Neuron (in vitro differentiated cells): ENCODE measurements at regions not wholly inside any gene's neighbourhood (a gene's known extent, or its start where the extent isn't known, plus 50 kb on each side); places are given as distances from the start of the nearest gene placed in this dataset.

Experiments used
- H2AFZ ChIP-seq: one replicate; pipeline ENCODE4 v1.6.1; 2013; ENCODE audit warnings: low read depth, mild to moderate bottlenecking, inconsistent platforms, low read length, moderate library complexity
- H3K27me3 ChIP-seq: one replicate; pipeline ENCODE4 v1.6.1; 2013; ENCODE audit warnings: low read length; ENCODE audit not compliant: insufficient read depth
- H3K36me3 ChIP-seq: one replicate; pipeline ENCODE4 v1.6.1; 2013; ENCODE audit warnings: low read length; ENCODE audit not compliant: insufficient read depth
- H3K4me1 ChIP-seq: one replicate; pipeline ENCODE4 v1.6.1; 2013; ENCODE audit warnings: low read length; ENCODE audit not compliant: insufficient read depth
- H3K4me3 ChIP-seq: 2 replicates; pipeline ENCODE4 v1.5.1; 2013; ENCODE audit warnings: mild to moderate bottlenecking, low read length, moderate library complexity
- H3K9me3 ChIP-seq: one replicate; pipeline ENCODE4 v1.6.1; 2013; ENCODE audit warnings: low read length

GRCh38 chr16:59391617-59392364 is 657.7 kb upstream of the GOT2 start:
- H3K9me3 ChIP-seq, result no peaks in the 10 kb centered on the region
- H3K36me3 ChIP-seq, result no peaks in the 10 kb centered on the region
- no peaks in the 10 kb centered on the region for H3K4me1 ChIP-seq
- no peaks in the 10 kb centered on the region for H3K27me3 ChIP-seq
- H2AFZ ChIP-seq, result no peak overlapping the region
- no peak overlapping the region for H3K4me3 ChIP-seq

GRCh38 chr16:59385959-59386358 is 651.8 kb upstream of the GOT2 start:
- H3K36me3 ChIP-seq, result no peaks in the 10 kb centered on the region
- H3K4me3 ChIP-seq, result no peak overlapping the region
- no peaks in the 10 kb centered on the region for H3K9me3 ChIP-seq
- H2AFZ ChIP-seq, result no peak overlapping the region
- H3K27me3 ChIP-seq, result no peaks in the 10 kb centered on the region
- H3K4me1 ChIP-seq, result no peaks in the 10 kb centered on the region

GRCh38 chr16:59385491-59385890 is 651.4 kb upstream of the GOT2 start:
- H3K9me3 ChIP-seq, result no peaks in the 10 kb centered on the region
- no peaks in the 10 kb centered on the region for H3K36me3 ChIP-seq
- no peaks in the 10 kb centered on the region for H3K27me3 ChIP-seq
- no peak overlapping the region for H3K4me3 ChIP-seq
- H2AFZ ChIP-seq, result no peak overlapping the region
- H3K4me1 ChIP-seq, result no peaks in the 10 kb centered on the region

- H3K4me1 ChIP-seq, result no peaks in the 10 kb centered on the region
- H3K4me3 ChIP-seq, result no peak overlapping the region
- H3K27me3 ChIP-seq, result no peaks in the 10 kb centered on the region
- no peaks in the 10 kb centered on the region for H3K9me3 ChIP-seq
- no peak overlapping the region for H2AFZ ChIP-seq
- H3K36me3 ChIP-seq, result no peaks in the 10 kb centered on the region
These were observed 639.5 kb upstream of the GOT2 start for GRCh38 chr16:59373632-59374031.

GRCh38 chr16:59370717-59371116 is 636.6 kb upstream of the GOT2 start:
- Histone ChIP-seq H2AFZ (no peak overlapping the region), H3K4me1 (no peaks in the 10 kb centered on the region), H3K9me3 (no peaks in the 10 kb centered on the region), H3K4me3 (no peak overlapping the region), H3K36me3 (no peaks in the 10 kb centered on the region), H3K27me3 (no peaks in the 10 kb centered on the region)

- Histone ChIP-seq H2AFZ (no peak overlapping the region), H3K4me1 (no peaks in the 10 kb centered on the region), H3K4me3 (no peak overlapping the region), H3K27me3 (no peaks in the 10 kb centered on the region), H3K36me3 (no peaks in the 10 kb centered on the region), H3K9me3 (no peaks in the 10 kb centered on the region)
These were observed 635.4 kb upstream of the GOT2 start for GRCh38 chr16:59369523-59369922.

GRCh38 chr16:59368586-59368985 is 634.5 kb upstream of the GOT2 start:
- H3K9me3 ChIP-seq, result no peaks in the 10 kb centered on the region
- no peaks in the 10 kb centered on the region for H3K27me3 ChIP-seq
- no peak overlapping the region for H3K4me3 ChIP-seq
- H3K4me1 ChIP-seq, result no peaks in the 10 kb centered on the region
- no peaks in the 10 kb centered on the region for H3K36me3 ChIP-seq
- H2AFZ ChIP-seq, result no peak overlapping the region

- no peaks in the 10 kb centered on the region for H3K4me1 ChIP-seq
- no peaks in the 10 kb centered on the region for H3K9me3 ChIP-seq
- H3K4me3 ChIP-seq, result no peak overlapping the region
- no peak overlapping the region for H2AFZ ChIP-seq
- no peaks in the 10 kb centered on the region for H3K36me3 ChIP-seq
- H3K27me3 ChIP-seq, result no peaks in the 10 kb centered on the region
These were observed 622.6 kb upstream of the GOT2 start for GRCh38 chr16:59356709-59357108.

- Histone ChIP-seq H3K9me3 (no peaks in the 10 kb centered on the region), H2AFZ (no peak overlapping the region), H3K4me3 (no peak overlapping the region), H3K4me1 (no peaks in the 10 kb centered on the region), H3K27me3 (no peaks in the 10 kb centered on the region), H3K36me3 (no peaks in the 10 kb centered on the region)
These were observed 622.0 kb upstream of the GOT2 start for GRCh38 chr16:59356144-59356543.

GRCh38 chr16:59355704-59356103 is 621.6 kb upstream of the GOT2 start:
- Histone ChIP-seq H3K9me3 (no peaks in the 10 kb centered on the region), H3K4me1 (no peaks in the 10 kb centered on the region), H3K4me3 (no peak overlapping the region), H3K27me3 (no peaks in the 10 kb centered on the region), H3K36me3 (no peaks in the 10 kb centered on the region), H2AFZ (no peak overlapping the region)

- no peak overlapping the region for H2AFZ ChIP-seq
- H3K4me3 ChIP-seq, result no peak overlapping the region
- H3K27me3 ChIP-seq, result no peaks in the 10 kb centered on the region
- no peaks in the 10 kb centered on the region for H3K4me1 ChIP-seq
- no peaks in the 10 kb centered on the region for H3K36me3 ChIP-seq
- H3K9me3 ChIP-seq, result no peaks in the 10 kb centered on the region
These were observed 617.3 kb upstream of the GOT2 start for GRCh38 chr16:59351305-59351903.

- Histone ChIP-seq H3K36me3 (no peaks in the 10 kb centered on the region), H3K4me1 (no peaks in the 10 kb centered on the region), H3K4me3 (no peak overlapping the region), H2AFZ (no peak overlapping the region), H3K9me3 (no peaks in the 10 kb centered on the region), H3K27me3 (no peaks in the 10 kb centered on the region)
These were observed 616.6 kb upstream of the GOT2 start for GRCh38 chr16:59350670-59351069.

GRCh38 chr16:59342669-59343068 is 608.6 kb upstream of the GOT2 start:
- no peaks in the 10 kb centered on the region for H3K4me1 ChIP-seq
- no peaks in the 10 kb centered on the region for H3K27me3 ChIP-seq

GRCh38 chr16:59341368-59341767 is 607.3 kb upstream of the GOT2 start:
- no peaks in the 10 kb centered on the region for H3K36me3 ChIP-seq
- H2AFZ ChIP-seq, result no peak overlapping the region
- H3K4me3 ChIP-seq, result no peak overlapping the region
- H3K9me3 ChIP-seq, result no peaks in the 10 kb centered on the region
- H3K4me1 ChIP-seq, result no peaks in the 10 kb centered on the region
- H3K27me3 ChIP-seq, result no peaks in the 10 kb centered on the region

More at GRCh38 chr16:59342669-59343068, 608.6 kb upstream of the GOT2 start:
- Histone ChIP-seq H3K9me3 (no peaks in the 10 kb centered on the region), H3K36me3 (no peaks in the 10 kb centered on the region), H2AFZ (no peak overlapping the region), H3K4me3 (no peak overlapping the region)
